ENCODE measurements at regions not wholly inside any gene's neighbourhood (a gene's known extent, or its start where the extent isn't known, plus 50 kb on each side); places are given as distances from the start of the nearest gene placed in this dataset.

GRCh38 chr10:118148247-118148646 is 101.5 kb upstream of the RAB11FIP2 start:
- Histone ChIP-seq H3K36me3 (no peaks in the 10 kb centered on the region), H3K4me3 (no peak overlapping the region), H3K9me3 (no peaks in the 10 kb centered on the region), H3K27me3 (no peaks in the 10 kb centered on the region), H3K4me1 (no peaks in the 10 kb centered on the region), H3K27ac (no peak overlapping the region)
- TF ChIP-seq POLR2A (IDR thresholded peaks at IDR 0.05) (no peak), EP300 (IDR thresholded peaks at IDR 0.05) (no peak), CTCF (IDR thresholded peaks at IDR 0.05) (no peak)
- no peak for DNase-seq (ENCODE audit: low spot score in 2 of 2)

GRCh38 chr10:118145256-118145655 is 98.5 kb upstream of the RAB11FIP2 start:
- DNase-seq (ENCODE audit: low spot score in 2 of 2): no peak
- H3K4me1 ChIP-seq: no peaks in the 10 kb centered on the region
- H3K27ac ChIP-seq: no peak overlapping the region
- no peaks in the 10 kb centered on the region for H3K9me3 ChIP-seq
- H3K4me3 ChIP-seq: no peak overlapping the region
- TF ChIP-seq CTCF (IDR thresholded peaks at IDR 0.05): no peak
- TF ChIP-seq POLR2A (IDR thresholded peaks at IDR 0.05): no peak
- no peak for TF ChIP-seq EP300 (IDR thresholded peaks at IDR 0.05)
- 78 to 89% methylated on average over 4 of the region's 4 CpGs for WGBS, 2 donors
- no peaks in the 10 kb centered on the region for H3K27me3 ChIP-seq
- no peaks in the 10 kb centered on the region for H3K36me3 ChIP-seq

GRCh38 chr10:118141471-118141870 is 94.7 kb upstream of the RAB11FIP2 start:
- Histone ChIP-seq H3K36me3 (no peaks in the 10 kb centered on the region), H3K4me3 (no peak overlapping the region), H3K9me3 (no peaks in the 10 kb centered on the region), H3K27me3 (no peaks in the 10 kb centered on the region), H3K4me1 (no peaks in the 10 kb centered on the region), H3K27ac (no peak overlapping the region)
- no peak for DNase-seq (ENCODE audit: low spot score in 2 of 2)
- TF ChIP-seq POLR2A (IDR thresholded peaks at IDR 0.05): no peak
- TF ChIP-seq EP300 (IDR thresholded peaks at IDR 0.05): no peak
- TF ChIP-seq CTCF (IDR thresholded peaks at IDR 0.05): no peak
- WGBS, 2 donors: 88 to 93% methylated on average over 6 of the region's 6 CpGs

GRCh38 chr10:118139321-118139720 is 92.6 kb upstream of the RAB11FIP2 start:
- no peaks in the 10 kb centered on the region for H3K27me3 ChIP-seq
- no peak for TF ChIP-seq EP300 (IDR thresholded peaks at IDR 0.05)
- no peak for TF ChIP-seq CTCF (IDR thresholded peaks at IDR 0.05)
- TF ChIP-seq POLR2A (IDR thresholded peaks at IDR 0.05): no peak
- H3K9me3 ChIP-seq: no peaks in the 10 kb centered on the region
- no peaks in the 10 kb centered on the region for H3K36me3 ChIP-seq
- H3K4me1 ChIP-seq: no peaks in the 10 kb centered on the region
- no peak overlapping the region for H3K4me3 ChIP-seq
- no peak for DNase-seq (ENCODE audit: low spot score in 2 of 2)
- H3K27ac ChIP-seq: no peak overlapping the region

- Histone ChIP-seq H3K4me3 (no peak overlapping the region), H3K4me1 (no peaks in the 10 kb centered on the region), H3K27me3 (no peaks in the 10 kb centered on the region), H3K9me3 (no peaks in the 10 kb centered on the region), H3K27ac (no peak overlapping the region), H3K36me3 (no peaks in the 10 kb centered on the region)
- 62 to 64% methylated on average over 2 of the region's 2 CpGs for WGBS, 2 donors
- no peak for TF ChIP-seq CTCF (IDR thresholded peaks at IDR 0.05)
- no peak for TF ChIP-seq EP300 (IDR thresholded peaks at IDR 0.05)
- no peak for TF ChIP-seq POLR2A (IDR thresholded peaks at IDR 0.05)
- DNase-seq (ENCODE audit: low spot score in 2 of 2): no peak
Observed at GRCh38 chr10:118128675-118129074, 81.9 kb upstream of the RAB11FIP2 start.
